GM21737 (cell line): ENCODE measurements at regions not wholly inside any gene's neighbourhood (a gene's known extent, or its start where the extent isn't known, plus 50 kb on each side); places are given as distances from the start of the nearest gene placed in this dataset.

Source experiments
- ATAC-seq: cut with Tn5 transposase; IDR thresholded peaks from one replicate; pipeline ENCODE4 v1.9.1; 2021; ENCODE audit warnings: mild to moderate bottlenecking, moderate library complexity; ENCODE audit not compliant: unreplicated experiment

DNA sequence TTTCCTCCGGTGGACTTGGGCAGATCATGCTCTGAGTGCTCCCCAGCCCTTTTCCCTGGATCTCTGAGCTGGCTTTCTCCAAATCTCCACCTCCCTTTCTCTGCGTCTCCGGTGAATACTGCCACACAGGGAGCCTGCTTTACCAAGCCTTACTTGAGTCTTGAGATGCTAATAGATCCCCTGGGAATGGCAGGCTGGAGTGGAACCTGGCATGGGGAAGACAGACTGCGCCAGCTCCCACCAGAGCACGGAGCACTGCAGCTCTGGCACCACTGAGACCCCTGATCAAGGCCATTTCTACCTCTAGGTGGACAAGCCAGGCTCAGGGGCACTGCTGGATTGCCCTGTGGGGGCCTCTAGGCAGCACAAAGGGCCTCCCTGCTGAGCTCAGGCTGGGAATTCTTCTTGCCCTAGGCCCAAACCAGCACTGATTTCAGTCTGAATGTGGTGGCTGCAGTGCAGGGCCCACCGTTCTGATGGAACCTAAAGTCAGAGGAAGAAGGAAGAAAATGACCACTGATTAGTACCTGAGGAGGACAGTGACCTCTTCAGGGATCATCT lies 74.3 kb upstream of the CRHR1 start:
- no peak for ATAC-seq

DNA sequence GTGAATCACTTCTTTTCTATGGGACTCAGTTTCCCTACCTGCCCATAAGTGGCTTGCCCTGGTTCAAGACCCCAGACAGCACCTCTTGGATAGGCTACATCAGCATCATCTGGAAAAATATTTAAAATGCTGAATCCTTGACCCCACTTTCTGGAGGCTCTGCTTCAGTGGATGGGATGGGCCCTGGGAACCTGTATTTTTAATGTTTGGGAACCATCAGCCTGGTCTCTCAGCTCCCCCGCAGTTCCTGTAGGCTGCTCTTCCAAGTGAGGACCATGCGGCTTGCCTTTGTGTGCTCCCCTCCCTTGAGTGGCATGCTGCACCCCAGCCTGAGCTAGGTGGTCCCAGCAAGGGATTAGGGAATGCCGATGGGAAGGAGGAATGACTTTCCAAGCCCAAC lies 68.3 kb upstream of the CRHR1 start:
- ATAC-seq, result no peak

DNA sequence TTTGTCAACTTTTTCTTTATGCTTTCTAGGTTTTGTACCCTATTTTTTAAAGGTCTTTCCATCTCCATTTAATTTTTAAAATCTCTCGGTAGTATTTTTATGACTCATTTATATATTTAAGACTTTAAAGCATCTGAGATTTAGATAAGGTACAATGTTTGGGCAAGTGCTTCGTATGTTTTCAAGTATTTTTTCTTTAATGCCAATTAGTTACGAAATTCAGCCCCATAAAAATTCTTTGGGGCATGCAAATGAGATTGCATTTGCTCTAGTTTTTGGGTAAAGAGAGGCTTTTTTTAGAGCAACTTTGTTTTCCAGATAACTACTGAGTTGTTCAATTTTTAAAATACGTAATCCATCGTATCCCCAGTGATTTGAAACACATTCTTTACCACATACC lies 65.3 kb upstream of the CRHR1 start:
- ATAC-seq, result no peak

DNA sequence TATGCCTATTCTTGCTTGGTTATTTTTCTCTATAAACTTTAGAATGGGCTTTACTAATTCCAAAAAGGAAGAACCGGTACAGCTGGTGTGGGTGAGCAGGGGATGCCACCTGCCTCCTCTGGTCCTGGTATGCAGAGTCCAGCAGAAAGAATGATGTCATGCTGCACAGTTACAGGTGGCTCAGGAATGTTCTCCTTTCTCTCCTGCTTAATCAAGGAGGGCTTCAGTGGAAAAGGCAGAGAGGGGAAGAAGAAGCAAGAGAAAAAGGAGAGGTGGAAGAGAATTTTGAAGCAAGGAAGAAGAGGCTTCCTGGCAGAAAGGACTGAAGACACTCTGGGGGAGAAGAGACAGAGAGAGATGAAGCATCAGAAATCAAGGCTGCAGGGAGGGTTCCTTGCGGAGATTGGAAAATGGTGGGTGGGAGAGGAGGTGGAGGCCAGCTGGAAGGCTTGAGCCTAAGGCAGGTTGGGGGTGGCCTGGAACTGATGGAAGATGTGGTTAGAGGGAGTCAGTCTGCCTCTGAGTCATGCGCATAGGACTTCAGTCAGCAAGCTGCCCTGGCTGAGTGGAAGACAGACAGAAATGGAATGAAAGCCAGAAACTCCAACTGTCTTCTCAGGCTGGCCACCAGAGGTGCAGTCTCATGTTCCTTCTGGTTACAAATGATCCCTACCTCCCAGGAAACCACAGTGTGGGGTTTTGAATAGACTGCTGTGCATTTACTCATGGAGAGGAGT lies 64.6 kb upstream of the CRHR1 start:
- ATAC-seq, result no peak

DNA sequence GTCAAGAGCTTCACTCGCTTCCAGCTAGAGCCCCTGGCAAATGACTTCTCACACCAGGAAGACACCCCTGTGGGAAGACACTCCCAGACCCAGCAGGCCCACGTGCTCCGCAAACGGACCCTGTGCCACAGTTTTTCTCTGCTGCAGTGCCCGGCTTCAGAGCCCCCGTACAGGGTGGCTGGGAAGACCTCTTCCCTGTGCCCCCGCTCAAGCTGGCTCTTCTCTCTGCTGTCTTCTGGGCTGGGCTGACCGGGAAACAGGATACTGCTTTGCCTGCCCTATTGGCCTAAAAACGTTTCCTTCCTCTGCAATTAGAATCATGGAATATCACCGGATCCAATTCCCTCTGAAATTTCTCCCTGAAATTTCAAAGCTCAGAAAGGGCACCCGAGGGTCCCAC lies 63.7 kb upstream of the CRHR1 start:
- no peak for ATAC-seq

DNA sequence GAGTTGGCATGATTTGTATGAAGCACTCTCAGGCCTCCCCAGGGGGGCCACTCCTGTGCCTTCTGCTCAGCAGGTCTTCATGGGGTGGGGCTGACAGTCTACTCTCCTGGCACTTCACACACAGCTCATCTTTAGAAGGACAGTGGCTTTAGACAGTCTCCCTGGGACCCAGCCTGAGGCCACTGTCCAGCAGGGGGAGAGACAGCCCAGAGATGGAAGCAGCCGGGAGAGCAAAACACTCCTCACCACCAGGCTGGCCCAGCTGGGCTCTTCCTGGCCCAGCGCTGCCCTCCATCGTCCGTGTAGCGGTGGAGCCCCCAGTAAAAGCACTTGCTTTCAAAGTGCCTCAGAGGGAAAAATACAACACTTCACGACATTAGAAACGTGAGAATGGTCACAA lies 62.0 kb upstream of the CRHR1 start:
- ATAC-seq, result no peak

DNA sequence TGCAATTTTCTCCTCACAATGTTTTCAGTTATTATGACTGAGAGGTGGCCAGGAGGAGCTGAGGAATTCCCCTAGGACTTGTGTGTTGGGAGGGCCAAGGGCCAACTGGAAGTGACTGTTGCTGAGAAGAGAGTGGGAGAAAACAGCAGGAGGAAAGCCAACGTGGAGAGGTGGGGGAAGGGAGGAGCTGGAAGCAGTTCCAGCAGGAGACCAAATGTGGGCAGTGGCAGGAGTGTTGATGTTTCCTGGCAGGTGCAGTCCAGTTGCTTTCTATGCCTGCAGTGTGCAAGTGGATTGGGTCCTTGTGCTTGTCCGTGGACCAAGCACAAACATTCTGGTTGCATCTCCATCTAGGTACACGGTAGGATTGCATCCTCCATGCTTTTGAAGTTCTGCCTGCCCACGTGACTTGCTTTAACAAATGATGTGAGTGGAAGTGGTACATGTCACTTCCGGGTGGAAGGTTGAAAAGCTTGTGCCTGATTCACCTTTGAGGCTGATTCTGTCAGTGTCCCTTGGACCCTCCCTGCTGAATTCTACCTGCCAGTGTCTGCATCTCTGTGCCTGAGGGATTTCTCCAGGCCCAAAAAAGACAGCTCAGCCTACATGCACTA lies 54.7 kb upstream of the CRHR1 start:
- no peak for ATAC-seq

DNA sequence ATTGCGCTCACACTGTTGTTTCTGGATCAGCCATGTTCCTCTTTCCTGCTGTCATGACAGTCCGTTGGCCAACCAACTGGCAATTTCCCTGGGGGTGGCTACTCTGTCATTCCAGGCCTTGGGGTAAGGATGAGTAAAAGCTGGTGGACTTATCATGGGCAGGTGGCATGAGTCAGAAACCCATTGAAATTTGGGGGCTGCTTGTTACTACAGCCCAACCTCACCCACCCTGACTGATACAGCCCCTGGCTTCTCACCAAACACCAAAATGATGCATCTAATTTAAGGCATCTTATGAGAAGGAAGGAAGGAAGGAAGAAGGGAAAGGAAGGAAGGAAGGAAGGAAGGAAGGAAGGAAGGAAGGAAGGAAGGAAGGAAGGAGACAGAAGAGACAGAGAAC lies 53.9 kb upstream of the CRHR1 start:
- ATAC-seq, result no peak

DNA sequence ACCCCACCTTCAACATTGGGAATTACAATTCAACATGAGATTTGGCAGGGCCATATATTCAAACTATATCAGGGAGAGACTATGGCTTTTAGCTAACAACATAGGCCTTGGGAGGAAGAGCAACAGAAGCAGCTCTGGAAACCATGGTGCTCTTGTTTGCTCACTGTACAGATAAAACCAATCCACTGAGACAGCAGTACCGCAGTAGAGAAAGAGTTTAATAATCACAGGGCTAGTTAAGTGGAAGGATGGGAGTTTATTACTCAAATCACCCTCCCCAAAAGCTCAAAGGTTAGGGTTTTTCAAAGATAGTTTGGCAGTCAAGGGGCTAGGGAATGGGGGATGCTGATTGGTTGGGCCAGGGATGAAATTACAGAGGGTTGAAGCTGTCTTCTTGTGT lies 52.7 kb upstream of the CRHR1 start:
- no peak for ATAC-seq

DNA sequence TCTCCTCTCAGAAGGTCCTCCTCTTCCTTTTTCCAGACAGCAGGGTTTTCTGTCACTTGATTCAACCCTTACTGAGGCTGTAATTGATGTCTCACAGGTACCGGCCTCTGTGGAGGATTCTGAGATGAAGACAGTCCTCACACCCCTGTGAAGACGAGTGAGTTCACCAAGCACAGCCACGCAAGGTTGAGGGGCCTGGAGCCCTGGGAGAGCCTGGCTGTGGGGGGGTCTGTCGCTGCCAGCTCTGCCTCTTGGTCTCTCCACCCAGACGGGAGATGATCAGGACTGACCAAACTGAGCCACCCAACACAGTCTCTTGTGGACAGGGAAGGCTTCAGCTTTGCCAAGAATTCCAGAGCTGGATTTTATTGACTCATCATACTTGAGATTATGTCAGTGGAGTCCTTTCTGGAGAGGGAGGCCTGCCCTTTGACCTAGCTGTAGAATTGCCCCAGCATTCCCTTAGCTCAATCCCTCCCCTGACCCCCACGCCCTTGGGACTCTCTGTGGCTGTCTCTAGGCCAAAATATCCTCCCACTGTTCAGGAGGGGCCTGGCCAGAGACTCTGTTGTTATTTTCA lies 51.1 kb upstream of the CRHR1 start:
- ATAC-seq, result no peak

DNA sequence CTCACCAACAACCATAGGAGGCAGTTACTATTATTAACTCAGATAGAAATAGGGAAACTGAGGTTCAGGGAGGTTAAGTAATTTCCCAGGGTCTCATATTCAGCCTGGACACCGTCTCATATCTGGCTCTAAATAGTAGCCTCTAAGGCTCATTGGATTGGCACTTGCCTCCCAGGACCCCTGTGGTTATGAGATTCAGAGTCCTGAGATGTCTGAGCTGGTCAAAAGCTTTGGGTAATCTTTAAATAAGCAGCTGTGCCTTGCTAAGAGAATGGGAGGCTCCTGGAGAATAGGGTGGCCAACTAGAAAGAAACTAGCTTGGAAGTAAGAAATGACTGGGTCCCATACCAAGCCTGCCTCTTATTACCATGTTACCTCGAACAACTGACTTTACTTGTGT lies 50.3 kb upstream of the CRHR1 start:
- ATAC-seq, result no peak
